ENCODE measurements at regions not wholly inside any gene's neighbourhood (a gene's known extent, or its start where the extent isn't known, plus 50 kb on each side); places are given as distances from the start of the nearest gene placed in this dataset.
A peak's percentile ranks its signal among the peaks of the same experiment; 100 is the strongest.

- intact Hi-C loops (cut with DNase I; ENCODE audit: low total_unique reads) = no loop called here
- Histone ChIP-seq H3K36me3 (no peaks in the 10 kb centered on the region), H3K27me3 (no peaks in the 10 kb centered on the region), H3K4me1 (no peaks in the 10 kb centered on the region), H3K9me3 (no peaks in the 10 kb centered on the region), H3K4me3 (no peak overlapping the region), H3K27ac (no peak overlapping the region)
- DNase-seq = no peak
- 65 to 92% (median 77%) methylated on average over 2 of the region's 2 CpGs for WGBS, 5 donors
- TF ChIP-seq POLR2AphosphoS5 (IDR thresholded peaks at IDR 0.05) (no peak), POLR2A (IDR thresholded peaks at IDR 0.05) (no peak), EP300 (IDR thresholded peaks at IDR 0.05) (no peak), CTCF (IDR thresholded peaks at IDR 0.05) (no peak)
These were observed 56.5 kb downstream of the CT47B1 start for GRCh38 chrX:120819126-120819525.

- DNase-seq = no peak
- H3K27me3 ChIP-seq = peaks cover 0 to 6% (median 0%) of the 10 kb centered on the region in 3 donors
These were observed 61.7 kb downstream of the CT47B1 start for GRCh38 chrX:120813982-120814381.

GRCh38 chrX:120801426-120801825 lies 74.2 kb downstream of the CT47B1 start:
- no peak for TF ChIP-seq POLR2A (IDR thresholded peaks at IDR 0.05)
- no peak for TF ChIP-seq CTCF (IDR thresholded peaks at IDR 0.05)
- TF ChIP-seq POLR2AphosphoS5 (IDR thresholded peaks at IDR 0.05) = no peak
- no peak for TF ChIP-seq EP300 (IDR thresholded peaks at IDR 0.05)
- H3K27ac ChIP-seq = no peak overlapping the region
- H3K4me3 ChIP-seq = no peak overlapping the region
- no peaks in the 10 kb centered on the region for H3K36me3 ChIP-seq
- WGBS, 5 donors = 67 to 88% (median 76%) methylated on average over 3 to 4 of the region's 4 CpGs
- H3K9me3 ChIP-seq = no peaks in the 10 kb centered on the region
- no peaks in the 10 kb centered on the region for H3K4me1 ChIP-seq
- no peak for DNase-seq
- no peaks in the 10 kb centered on the region for H3K27me3 ChIP-seq
- intact Hi-C loops (cut with DNase I; ENCODE audit: low total_unique reads) = no loop called here

More at GRCh38 chrX:120813982-120814381, 61.7 kb downstream of the CT47B1 start:
- TF ChIP-seq POLR2A (IDR thresholded peaks at IDR 0.05) (no peak), CTCF (IDR thresholded peaks at IDR 0.05) (no peak), EP300 (IDR thresholded peaks at IDR 0.05) (no peak), POLR2AphosphoS5 (IDR thresholded peaks at IDR 0.05) (no peak)
- H3K9me3 ChIP-seq = peaks cover 0 to 8% (median 0%) of the 10 kb centered on the region in 4 donors
- no peaks in the 10 kb centered on the region for H3K36me3 ChIP-seq
- no peak overlapping the region for H3K4me3 ChIP-seq
- intact Hi-C loops (cut with DNase I; ENCODE audit: low total_unique reads) = no loop called here
- WGBS, 5 donors = 22 to 41% (median 35%) methylated on average over 5 of the region's 5 CpGs
- no peak overlapping the region for H3K27ac ChIP-seq
- no peaks in the 10 kb centered on the region for H3K4me1 ChIP-seq

- intact Hi-C loops (cut with DNase I; ENCODE audit: low total_unique reads) = no loop called here
- Histone ChIP-seq H3K27ac (peak overlapping the region in 1 of 5 donors; percentile 11), H3K4me1 (no peaks in the 10 kb centered on the region), H3K4me3 (no peak overlapping the region), H3K9me3 (no peaks in the 10 kb centered on the region), H3K27me3 (no peaks in the 10 kb centered on the region), H3K36me3 (no peaks in the 10 kb centered on the region)
- TF ChIP-seq POLR2A (IDR thresholded peaks at IDR 0.05) = no peak
- no peak for TF ChIP-seq CTCF (IDR thresholded peaks at IDR 0.05)
- no peak for TF ChIP-seq POLR2AphosphoS5 (IDR thresholded peaks at IDR 0.05)
- no peak for TF ChIP-seq EP300 (IDR thresholded peaks at IDR 0.05)
- WGBS, 5 donors = 34 to 54% (median 50%) methylated on average over 3 of the region's 3 CpGs
- DNase-seq = peak in 1 of 2 donors; percentile 41
These were observed 78.3 kb downstream of the CT47B1 start for GRCh38 chrX:120797188-120797851.

All from stomach (tissue), 8 donors.